ENCODE measurements at regions not wholly inside any gene's neighbourhood (a gene's known extent, or its start where the extent isn't known, plus 50 kb on each side); places are given as distances from the start of the nearest gene placed in this dataset.

DNA sequence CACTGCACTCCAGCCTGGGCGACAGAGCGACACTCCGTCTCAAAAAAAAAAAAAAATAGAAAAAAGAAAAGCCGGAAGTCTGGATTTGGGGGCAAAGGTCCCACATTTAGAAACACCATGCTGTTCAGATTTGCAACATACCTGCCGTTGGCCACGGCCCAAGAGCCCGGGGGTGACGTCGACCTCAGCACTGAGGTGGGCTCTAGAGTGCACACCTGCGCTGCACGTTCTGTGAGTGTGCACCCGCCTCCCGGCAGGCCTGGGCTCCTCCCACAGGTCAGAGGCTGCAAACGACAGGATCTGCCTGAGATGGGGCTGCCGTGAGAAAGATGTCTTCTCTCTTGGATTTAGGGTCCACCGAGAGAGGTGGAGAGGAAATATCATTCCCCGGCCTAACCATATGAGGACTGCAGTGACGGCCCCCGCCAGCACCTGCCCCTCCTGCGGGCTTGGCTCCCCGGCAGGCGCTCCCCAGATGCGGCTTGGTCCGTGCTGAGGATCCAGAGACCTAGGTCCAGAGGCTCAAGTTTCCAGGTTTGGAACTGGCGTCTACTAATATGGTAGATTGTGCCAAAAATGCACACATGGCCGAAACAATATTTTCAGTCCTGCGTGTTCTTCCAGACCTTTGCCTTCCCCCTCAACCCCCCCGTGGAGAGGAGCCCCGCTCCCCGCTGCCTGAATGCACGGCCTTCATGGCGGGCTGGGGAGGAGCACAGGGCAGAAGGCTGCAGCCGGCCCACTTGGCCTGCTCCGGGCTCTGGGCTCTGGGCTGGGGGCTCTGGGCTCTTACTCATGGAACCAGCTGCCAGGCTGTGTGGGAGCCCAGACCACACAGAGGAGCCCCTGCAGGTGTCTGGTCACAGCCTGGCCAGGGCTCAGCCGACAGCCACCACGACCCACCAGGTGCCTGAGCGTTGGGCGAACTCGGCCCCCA lies 58.8 kb upstream of the FBRSL1 start:
- no peaks in the 10 kb centered on the region for H3K9me3 ChIP-seq (ENCODE audit: low read depth, low read length, poor library complexity, severe bottlenecking)
- BruUV-seq (replicated peaks) = no TSS peak
- H3K27ac ChIP-seq (ENCODE audit: low read depth, low read length, poor library complexity, severe bottlenecking) = no peak overlapping the region
- H3K4me3 ChIP-seq (ENCODE audit: low read depth, low read length, poor library complexity, severe bottlenecking) = no peak overlapping the region
- intact Hi-C loops (cut with micrococcal nuclease; ENCODE audit: unreplicated experiment) = no loop called here
- ChIA-PET CTCF (interaction anchor here (0.8 to 1.0 kb wide), 2 partner anchors 17 to 130 kb away, joined by 3 to 7 read pairs; no protein-coding TSS in a partner anchor), POLR2A (ENCODE audit: low non-redundant PET) (no interaction called here)
- no peaks in the 10 kb centered on the region for H3K36me3 ChIP-seq (ENCODE audit: insufficient read depth, low read length, poor library complexity, severe bottlenecking)
- DNase-seq (ENCODE audit: low spot score) = no peak
- peaks cover 32% of the 10 kb centered on the region for H3K4me1 ChIP-seq (ENCODE audit: insufficient read depth, low read length, poor library complexity, severe bottlenecking)
- H3K27me3 ChIP-seq (replicated peaks; ENCODE audit: insufficient read depth, low read depth, low read length, poor library complexity) = no peaks in the 10 kb centered on the region
- TF ChIP-seq, protein P1, sequence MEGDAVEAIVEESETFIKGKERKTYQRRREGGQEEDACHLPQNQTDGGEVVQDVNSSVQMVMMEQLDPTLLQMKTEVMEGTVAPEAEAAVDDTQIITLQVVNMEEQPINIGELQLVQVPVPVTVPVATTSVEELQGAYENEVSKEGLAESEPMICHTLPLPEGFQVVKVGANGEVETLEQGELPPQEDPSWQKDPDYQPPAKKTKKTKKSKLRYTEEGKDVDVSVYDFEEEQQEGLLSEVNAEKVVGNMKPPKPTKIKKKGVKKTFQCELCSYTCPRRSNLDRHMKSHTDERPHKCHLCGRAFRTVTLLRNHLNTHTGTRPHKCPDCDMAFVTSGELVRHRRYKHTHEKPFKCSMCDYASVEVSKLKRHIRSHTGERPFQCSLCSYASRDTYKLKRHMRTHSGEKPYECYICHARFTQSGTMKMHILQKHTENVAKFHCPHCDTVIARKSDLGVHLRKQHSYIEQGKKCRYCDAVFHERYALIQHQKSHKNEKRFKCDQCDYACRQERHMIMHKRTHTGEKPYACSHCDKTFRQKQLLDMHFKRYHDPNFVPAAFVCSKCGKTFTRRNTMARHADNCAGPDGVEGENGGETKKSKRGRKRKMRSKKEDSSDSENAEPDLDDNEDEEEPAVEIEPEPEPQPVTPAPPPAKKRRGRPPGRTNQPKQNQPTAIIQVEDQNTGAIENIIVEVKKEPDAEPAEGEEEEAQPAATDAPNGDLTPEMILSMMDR (conservative IDR thresholded peaks at IDR 0.05; ENCODE audit: low read depth, low read length) = no peak
- no peak for TF ChIP-seq EZH2 (IDR thresholded peaks at IDR 0.05; ENCODE audit: borderline replicate concordance, low read depth, low read length, poor library complexity, severe bottlenecking)

DNA sequence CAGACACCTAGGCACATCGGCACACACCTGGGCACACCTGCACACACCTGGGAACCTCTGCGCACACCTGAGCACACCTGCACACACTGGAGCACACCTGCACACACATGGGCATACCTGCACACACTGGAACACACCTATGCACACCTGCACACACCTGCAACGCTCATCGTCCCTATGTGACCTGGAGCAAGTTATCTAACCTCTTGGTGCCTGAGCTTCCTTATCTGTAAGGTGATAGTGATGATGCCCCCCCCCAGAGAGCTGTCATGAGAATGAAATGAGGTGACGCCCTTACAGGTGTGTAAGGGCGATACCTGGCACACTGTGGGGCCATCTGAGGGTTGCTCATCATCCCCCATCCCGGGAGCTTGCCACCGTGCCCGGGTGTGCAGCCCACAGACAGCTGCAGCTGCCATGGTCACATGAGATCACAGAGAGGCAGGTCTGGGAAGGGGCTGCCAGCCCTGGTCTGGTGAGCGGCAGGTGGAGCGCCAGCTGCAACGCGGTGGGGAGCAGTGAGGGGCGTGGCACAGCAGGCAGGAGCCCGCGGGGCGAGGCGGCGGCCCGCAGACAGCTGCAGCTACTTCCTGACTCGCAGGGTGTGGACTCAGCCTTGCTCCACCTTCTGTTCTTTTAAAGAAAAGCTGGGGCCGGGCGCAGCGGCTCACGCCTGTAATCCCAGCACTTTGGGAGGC lies 59.9 kb upstream of the FBRSL1 start:
- Histone ChIP-seq H3K4me3 (ENCODE audit: low read depth, low read length, poor library complexity, severe bottlenecking) (no peak overlapping the region), H3K9me3 (ENCODE audit: low read depth, low read length, poor library complexity, severe bottlenecking) (no peaks in the 10 kb centered on the region), H3K4me1 (ENCODE audit: insufficient read depth, low read length, poor library complexity, severe bottlenecking) (peaks cover 32% of the 10 kb centered on the region), H3K27me3 (replicated peaks; ENCODE audit: insufficient read depth, low read depth, low read length, poor library complexity) (no peaks in the 10 kb centered on the region), H3K27ac (ENCODE audit: low read depth, low read length, poor library complexity, severe bottlenecking) (no peak overlapping the region), H3K36me3 (ENCODE audit: insufficient read depth, low read length, poor library complexity, severe bottlenecking) (no peaks in the 10 kb centered on the region)
- POLR2A ChIA-PET (ENCODE audit: low non-redundant PET) = no interaction called here
- CTCF ChIA-PET = interaction anchor here (0.5 to 1.0 kb wide), 3 partner anchors 16 to 131 kb away, joined by 3 to 7 read pairs (median 5); no protein-coding TSS in a partner anchor
- TF ChIP-seq EZH2 (IDR thresholded peaks at IDR 0.05; ENCODE audit: borderline replicate concordance, low read depth, low read length, poor library complexity, severe bottlenecking) = no peak
- TF ChIP-seq, protein P1 (conservative IDR thresholded peaks at IDR 0.05; ENCODE audit: low read depth, low read length) = no peak
- DNase-seq (ENCODE audit: low spot score) = peak; percentile 66
- BruUV-seq (replicated peaks) = no TSS peak
- intact Hi-C loops (cut with micrococcal nuclease; ENCODE audit: unreplicated experiment) = no loop called here

DNA sequence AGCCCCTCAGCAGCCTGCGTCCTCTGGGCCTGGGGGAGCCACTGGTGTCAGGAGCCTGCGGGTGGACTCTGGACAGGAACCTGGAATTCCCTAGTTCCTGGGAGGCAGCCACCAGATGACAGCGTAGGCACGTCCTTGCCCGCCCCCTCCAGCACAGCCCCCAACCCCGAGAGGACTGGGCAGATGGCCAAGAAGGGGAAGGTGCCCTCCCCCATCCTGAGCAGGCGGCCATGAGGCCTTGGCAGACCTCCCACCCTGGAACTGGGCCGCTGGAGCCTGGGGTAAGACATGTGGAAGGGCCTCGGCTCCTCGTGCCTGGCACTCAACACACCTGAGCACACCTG lies 60.4 kb upstream of the FBRSL1 start:
- Histone ChIP-seq H3K27ac (ENCODE audit: low read depth, low read length, poor library complexity, severe bottlenecking) (no peak overlapping the region), H3K4me3 (ENCODE audit: low read depth, low read length, poor library complexity, severe bottlenecking) (no peak overlapping the region), H3K4me1 (ENCODE audit: insufficient read depth, low read length, poor library complexity, severe bottlenecking) (peaks cover 34% of the 10 kb centered on the region), H3K9me3 (ENCODE audit: low read depth, low read length, poor library complexity, severe bottlenecking) (no peaks in the 10 kb centered on the region), H3K36me3 (ENCODE audit: insufficient read depth, low read length, poor library complexity, severe bottlenecking) (no peaks in the 10 kb centered on the region), H3K27me3 (replicated peaks; ENCODE audit: insufficient read depth, low read depth, low read length, poor library complexity) (no peaks in the 10 kb centered on the region)
- no peak for TF ChIP-seq EZH2 (IDR thresholded peaks at IDR 0.05; ENCODE audit: borderline replicate concordance, low read depth, low read length, poor library complexity, severe bottlenecking)
- TF ChIP-seq, protein P1 (conservative IDR thresholded peaks at IDR 0.05; ENCODE audit: low read depth, low read length) = no peak
- peak; percentile 38 for DNase-seq (ENCODE audit: low spot score)
- CTCF ChIA-PET = no interaction called here
- BruUV-seq (replicated peaks) = no TSS peak
- POLR2A ChIA-PET (ENCODE audit: low non-redundant PET) = no interaction called here
- intact Hi-C loops (cut with micrococcal nuclease; ENCODE audit: unreplicated experiment) = no loop called here
